Cardiac muscle cell (in vitro differentiated cells and primary cell): ENCODE measurements at regions not wholly inside any gene's neighbourhood (a gene's known extent, or its start where the extent isn't known, plus 50 kb on each side); places are given as distances from the start of the nearest gene placed in this dataset.

Experiments used
- DNase-seq, 2 donors: peaks; one replicate each; pipeline versions ENCODE4 v3.0.0 to v3.0.0-alpha.2; 2010 to 2017; ENCODE audit warnings: low read depth in 1 of 2, low spot score in 1 of 2
- H3K27ac ChIP-seq: fragments of 200-600 bp; sonication (generic); 2 replicates; pipeline ENCODE4 v1.5.1; 2016
- H3K27me3 ChIP-seq: fragments of 200-600 bp; sonication (generic); 2 replicates; pipeline ENCODE4 v1.6.0; 2016; ENCODE audit warnings: control low read depth
- H3K36me3 ChIP-seq: fragments of 200-600 bp; sonication (generic); 2 replicates; pipeline ENCODE4 v1.5.1; 2016; ENCODE audit warnings: control low read depth
- H3K4me1 ChIP-seq: fragments of 200-600 bp; sonication (generic); 2 replicates; pipeline ENCODE4 v1.8.1; 2017; ENCODE audit warnings: low read depth, mild to moderate bottlenecking, mixed run types
- H3K4me3 ChIP-seq: fragments of 200-600 bp; sonication (generic); 2 replicates; pipeline ENCODE4 v1.5.1; 2016; ENCODE audit warnings: mild to moderate bottlenecking
- H3K9me3 ChIP-seq: fragments of 200-600 bp; sonication (generic); 2 replicates; pipeline ENCODE4 v1.5.1; 2017; ENCODE audit warnings: low read depth, mild to moderate bottlenecking, control low read depth
- CTCF ChIP-seq: IDR thresholded peaks from 2 replicates; pipeline ENCODE4 v1.5.1; 2012; ENCODE audit warnings: low read depth, mild to moderate bottlenecking, low read length

- Histone ChIP-seq H3K4me3 (no peak overlapping the region), H3K27me3 (no peaks in the 10 kb centered on the region), H3K36me3 (no peaks in the 10 kb centered on the region), H3K9me3 (no peaks in the 10 kb centered on the region), H3K27ac (peak overlapping the region; percentile 78), H3K4me1 (peaks cover 38% of the 10 kb centered on the region)
- TF ChIP-seq CTCF: no peak
- no peak for DNase-seq
Measured at GRCh38 chr1:54477153-54477561, 70.9 kb upstream of the ACOT11 start.

- Histone ChIP-seq H3K27me3 (no peaks in the 10 kb centered on the region), H3K4me1 (peaks cover 43% of the 10 kb centered on the region), H3K36me3 (no peaks in the 10 kb centered on the region), H3K4me3 (no peak overlapping the region), H3K9me3 (no peaks in the 10 kb centered on the region), H3K27ac (peak overlapping the region; percentile 78)
- no peak for TF ChIP-seq CTCF
- DNase-seq: no peak
Measured at GRCh38 chr1:54476530-54477109, 70.4 kb upstream of the SSBP3 start.

- H3K36me3 ChIP-seq: no peaks in the 10 kb centered on the region
- no peaks in the 10 kb centered on the region for H3K27me3 ChIP-seq
- DNase-seq: peak; percentile 54 to 65
- H3K9me3 ChIP-seq: no peaks in the 10 kb centered on the region
- peaks cover 48% of the 10 kb centered on the region for H3K4me1 ChIP-seq
- no peak for TF ChIP-seq CTCF
- H3K4me3 ChIP-seq: no peak overlapping the region
- peak overlapping the region; percentile 78 for H3K27ac ChIP-seq
Measured at GRCh38 chr1:54475946-54476516, 69.8 kb upstream of the SSBP3 start.

GRCh38 chr1:54475357-54475881, 69.2 kb upstream of the SSBP3 start:
- Histone ChIP-seq H3K4me3 (no peak overlapping the region), H3K36me3 (no peaks in the 10 kb centered on the region), H3K9me3 (no peaks in the 10 kb centered on the region), H3K27me3 (no peaks in the 10 kb centered on the region), H3K4me1 (peaks cover 44% of the 10 kb centered on the region), H3K27ac (peak overlapping the region; percentile 78)
- TF ChIP-seq CTCF: no peak
- DNase-seq: no peak

- no peaks in the 10 kb centered on the region for H3K27me3 ChIP-seq
- peak in 1 of 2 donors; percentile 65 for DNase-seq
- TF ChIP-seq CTCF: no peak
- peak overlapping the region; percentile 16 for H3K4me3 ChIP-seq
- peaks cover 37% of the 10 kb centered on the region for H3K4me1 ChIP-seq
- H3K9me3 ChIP-seq: no peaks in the 10 kb centered on the region
- no peaks in the 10 kb centered on the region for H3K36me3 ChIP-seq
- peak overlapping the region; percentile 78 for H3K27ac ChIP-seq
Measured at GRCh38 chr1:54474310-54475251, 68.4 kb upstream of the SSBP3 start.
